ENCODE measurements at regions not wholly inside any gene's neighbourhood (a gene's known extent, or its start where the extent isn't known, plus 50 kb on each side); places are given as distances from the start of the nearest gene placed in this dataset.

DNA sequence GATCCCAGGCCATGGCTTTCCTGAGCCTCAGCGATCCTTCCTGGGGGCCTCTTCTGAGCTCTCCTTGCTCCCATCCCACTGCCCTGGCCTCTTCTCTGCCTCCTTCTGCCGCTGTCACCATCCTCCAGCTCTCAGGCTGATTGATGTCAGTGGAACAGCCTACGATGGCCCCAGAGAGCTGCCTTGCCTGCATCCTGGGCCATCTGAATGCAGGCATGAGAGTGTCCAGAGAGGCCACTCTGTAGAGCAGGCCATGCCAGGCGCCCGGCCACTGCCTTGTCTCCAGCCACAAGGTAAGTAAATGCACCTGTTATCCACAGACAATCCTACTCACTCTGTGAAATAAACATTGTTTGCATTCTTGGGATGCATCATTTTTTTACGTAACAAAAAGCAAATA lies 171.4 kb upstream of the PPP2R2D start:
- TF ChIP-seq EZH2 (optimal IDR thresholded peaks at IDR 0.05; ENCODE audit: low read depth, low read length), result no peak
- TF ChIP-seq, protein P1, sequence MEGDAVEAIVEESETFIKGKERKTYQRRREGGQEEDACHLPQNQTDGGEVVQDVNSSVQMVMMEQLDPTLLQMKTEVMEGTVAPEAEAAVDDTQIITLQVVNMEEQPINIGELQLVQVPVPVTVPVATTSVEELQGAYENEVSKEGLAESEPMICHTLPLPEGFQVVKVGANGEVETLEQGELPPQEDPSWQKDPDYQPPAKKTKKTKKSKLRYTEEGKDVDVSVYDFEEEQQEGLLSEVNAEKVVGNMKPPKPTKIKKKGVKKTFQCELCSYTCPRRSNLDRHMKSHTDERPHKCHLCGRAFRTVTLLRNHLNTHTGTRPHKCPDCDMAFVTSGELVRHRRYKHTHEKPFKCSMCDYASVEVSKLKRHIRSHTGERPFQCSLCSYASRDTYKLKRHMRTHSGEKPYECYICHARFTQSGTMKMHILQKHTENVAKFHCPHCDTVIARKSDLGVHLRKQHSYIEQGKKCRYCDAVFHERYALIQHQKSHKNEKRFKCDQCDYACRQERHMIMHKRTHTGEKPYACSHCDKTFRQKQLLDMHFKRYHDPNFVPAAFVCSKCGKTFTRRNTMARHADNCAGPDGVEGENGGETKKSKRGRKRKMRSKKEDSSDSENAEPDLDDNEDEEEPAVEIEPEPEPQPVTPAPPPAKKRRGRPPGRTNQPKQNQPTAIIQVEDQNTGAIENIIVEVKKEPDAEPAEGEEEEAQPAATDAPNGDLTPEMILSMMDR (IDR thresholded peaks at IDR 0.05; ENCODE audit: low read length), result no peak

Data from MM.1S (cell line).